ENCODE measurements at regions not wholly inside any gene's neighbourhood (a gene's known extent, or its start where the extent isn't known, plus 50 kb on each side); places are given as distances from the start of the nearest gene placed in this dataset.
A peak's percentile ranks its signal among the peaks of the same experiment; 100 is the strongest.

DNA sequence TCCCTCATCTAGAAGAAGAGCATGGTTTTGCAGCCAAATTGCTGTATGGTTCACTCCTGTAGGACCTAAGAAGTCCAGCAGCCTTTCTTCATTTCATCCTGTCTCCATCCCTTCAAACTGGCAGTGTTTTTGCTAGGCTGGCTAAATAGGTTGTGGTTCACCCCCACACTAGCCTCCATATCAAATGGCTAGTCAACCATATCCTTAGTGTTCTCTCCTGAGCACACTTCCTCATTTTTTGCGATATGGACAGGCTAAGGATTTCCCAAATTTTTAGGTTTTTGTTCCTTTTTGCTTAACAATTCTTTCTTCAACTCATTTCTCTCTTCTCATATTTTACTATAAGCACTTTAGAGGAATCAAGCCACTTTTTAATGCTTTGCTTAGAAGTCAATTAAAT is 98.8 kb upstream of the NOCT start:
- TF ChIP-seq, protein P1, sequence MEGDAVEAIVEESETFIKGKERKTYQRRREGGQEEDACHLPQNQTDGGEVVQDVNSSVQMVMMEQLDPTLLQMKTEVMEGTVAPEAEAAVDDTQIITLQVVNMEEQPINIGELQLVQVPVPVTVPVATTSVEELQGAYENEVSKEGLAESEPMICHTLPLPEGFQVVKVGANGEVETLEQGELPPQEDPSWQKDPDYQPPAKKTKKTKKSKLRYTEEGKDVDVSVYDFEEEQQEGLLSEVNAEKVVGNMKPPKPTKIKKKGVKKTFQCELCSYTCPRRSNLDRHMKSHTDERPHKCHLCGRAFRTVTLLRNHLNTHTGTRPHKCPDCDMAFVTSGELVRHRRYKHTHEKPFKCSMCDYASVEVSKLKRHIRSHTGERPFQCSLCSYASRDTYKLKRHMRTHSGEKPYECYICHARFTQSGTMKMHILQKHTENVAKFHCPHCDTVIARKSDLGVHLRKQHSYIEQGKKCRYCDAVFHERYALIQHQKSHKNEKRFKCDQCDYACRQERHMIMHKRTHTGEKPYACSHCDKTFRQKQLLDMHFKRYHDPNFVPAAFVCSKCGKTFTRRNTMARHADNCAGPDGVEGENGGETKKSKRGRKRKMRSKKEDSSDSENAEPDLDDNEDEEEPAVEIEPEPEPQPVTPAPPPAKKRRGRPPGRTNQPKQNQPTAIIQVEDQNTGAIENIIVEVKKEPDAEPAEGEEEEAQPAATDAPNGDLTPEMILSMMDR (conservative IDR thresholded peaks at IDR 0.05; ENCODE audit: low read depth, low read length): no peak

DNA sequence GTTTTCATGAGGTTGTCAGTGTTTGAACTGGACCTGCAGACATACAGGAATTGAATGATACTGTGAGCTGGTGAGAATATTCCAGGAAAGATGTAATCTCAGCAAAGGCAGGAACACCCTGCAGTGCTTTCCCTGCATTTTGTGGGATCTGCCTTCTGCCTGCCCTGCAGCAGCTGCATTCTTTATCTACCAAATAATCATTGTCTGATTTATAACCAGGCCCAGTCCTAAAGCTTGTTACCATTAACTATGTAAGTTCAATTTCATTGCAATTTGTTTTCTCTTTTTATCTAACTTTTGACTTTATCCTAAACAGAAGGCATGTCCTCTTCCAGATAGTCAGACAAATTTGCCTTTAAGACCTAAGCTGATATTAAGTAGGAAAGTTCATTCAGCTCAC is 99.8 kb upstream of the NOCT start:
- DNase-seq (ENCODE audit: low read depth): no peak
- no peak overlapping the region for H3K4me3 ChIP-seq (ENCODE audit: low read depth, low read length)
- TF ChIP-seq, protein P1 (conservative IDR thresholded peaks at IDR 0.05; ENCODE audit: low read depth, low read length): no peak

More for the DNA sequence above, 98.8 kb upstream of the NOCT start:
- no peak overlapping the region for H3K4me3 ChIP-seq (ENCODE audit: low read depth, low read length)
- DNase-seq (ENCODE audit: low read depth): no peak

DNA sequence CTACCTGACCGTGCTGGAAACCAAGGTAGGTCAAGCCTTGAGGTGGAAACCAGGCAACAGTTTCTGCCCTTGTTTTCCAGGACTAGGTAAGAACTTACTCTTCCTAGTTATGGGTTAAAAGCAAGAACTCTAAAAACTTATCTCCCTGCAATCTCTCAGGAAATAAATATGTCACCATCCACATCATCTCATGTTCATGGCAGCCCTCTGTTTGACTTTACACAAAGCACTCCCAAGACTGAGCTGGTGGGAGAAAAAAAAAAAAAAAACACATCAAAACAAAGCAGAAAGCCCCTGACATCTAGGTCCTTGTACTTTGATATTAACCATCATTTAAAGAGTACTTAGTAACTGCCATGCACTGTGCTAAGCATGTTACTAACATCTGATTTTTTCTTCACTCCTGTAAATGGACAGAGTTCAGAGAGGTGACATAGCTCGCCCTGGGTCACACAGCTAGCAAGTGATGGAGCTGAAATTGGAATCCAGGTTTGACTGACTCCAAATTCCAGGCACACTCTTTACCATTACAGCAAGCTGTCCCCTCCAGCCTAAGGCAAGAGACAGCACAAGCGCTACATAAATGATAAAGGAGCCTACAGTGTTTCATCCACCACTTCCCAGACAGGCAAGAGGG is 102.8 kb upstream of the NOCT start:
- DNase-seq (ENCODE audit: low read depth): no peak
- TF ChIP-seq, protein P1 (conservative IDR thresholded peaks at IDR 0.05; ENCODE audit: low read depth, low read length): no peak
- no peak overlapping the region for H3K4me3 ChIP-seq (ENCODE audit: low read depth, low read length)

DNA sequence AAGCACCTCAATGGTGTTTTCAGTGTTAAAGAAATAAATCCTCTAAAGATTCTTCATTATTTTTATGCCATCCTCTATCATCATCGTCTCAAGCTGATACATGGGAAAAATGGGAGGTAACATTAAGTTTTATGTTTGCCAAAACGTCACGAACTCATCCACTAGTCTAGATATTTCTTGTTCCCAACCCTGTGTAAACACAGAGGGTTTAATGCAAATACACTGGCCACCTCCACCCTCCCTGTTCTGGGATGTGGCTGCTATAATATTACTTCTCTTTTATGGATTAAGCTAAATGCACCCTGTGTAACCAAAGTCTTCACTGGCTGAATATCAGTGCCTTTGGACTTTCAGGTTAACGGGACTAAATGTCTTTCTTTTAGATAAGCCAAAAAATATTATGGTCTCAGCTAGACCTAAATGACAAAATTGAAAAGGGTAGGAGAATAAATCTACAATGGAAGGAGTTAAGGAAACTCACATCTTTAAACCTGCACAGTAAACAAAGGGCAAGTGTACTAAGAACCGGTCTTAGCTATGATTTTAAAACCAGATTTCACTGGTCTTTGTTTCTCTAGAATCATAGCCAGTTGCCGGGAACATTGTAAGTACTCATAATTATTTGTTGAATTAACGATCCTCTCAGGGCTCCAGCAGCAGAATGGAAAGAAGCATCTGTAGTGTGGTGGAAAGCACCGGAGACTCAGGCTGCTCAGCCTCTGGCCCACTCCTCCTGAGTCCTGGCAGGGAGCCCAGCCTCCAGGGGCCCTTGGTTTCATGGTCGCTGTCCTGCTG is 103.5 kb upstream of the NOCT start:
- TF ChIP-seq, protein P1 (conservative IDR thresholded peaks at IDR 0.05; ENCODE audit: low read depth, low read length): no peak

DNA sequence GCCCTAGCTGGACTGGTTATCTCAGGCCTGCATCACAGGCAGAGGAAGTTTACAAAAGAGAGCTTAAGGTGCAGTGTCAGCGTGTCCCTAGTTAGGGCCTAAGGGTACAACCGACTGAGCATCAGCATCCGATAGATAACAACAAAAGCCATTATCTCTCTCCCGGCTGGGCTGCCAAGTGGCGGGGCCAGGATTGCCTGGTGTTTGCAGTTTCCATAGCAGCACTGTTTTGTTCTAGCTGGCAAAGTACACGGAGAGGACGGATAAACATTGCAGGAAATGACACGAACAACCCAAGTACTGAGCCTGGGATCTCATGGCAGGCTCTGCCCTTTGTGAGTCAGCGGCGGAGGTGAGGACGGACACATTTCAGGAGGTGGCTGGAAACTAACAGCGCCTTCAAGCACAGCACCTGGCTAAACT is 104.7 kb upstream of the NOCT start:
- no peak overlapping the region for H3K4me3 ChIP-seq (ENCODE audit: low read depth, low read length)
- peak; percentile 76 for DNase-seq (ENCODE audit: low read depth)
- TF ChIP-seq, protein P1 (conservative IDR thresholded peaks at IDR 0.05; ENCODE audit: low read depth, low read length): no peak

More for the DNA sequence above, 103.5 kb upstream of the NOCT start:
- DNase-seq (ENCODE audit: low read depth): no peak
- no peak overlapping the region for H3K4me3 ChIP-seq (ENCODE audit: low read depth, low read length)

DNA sequence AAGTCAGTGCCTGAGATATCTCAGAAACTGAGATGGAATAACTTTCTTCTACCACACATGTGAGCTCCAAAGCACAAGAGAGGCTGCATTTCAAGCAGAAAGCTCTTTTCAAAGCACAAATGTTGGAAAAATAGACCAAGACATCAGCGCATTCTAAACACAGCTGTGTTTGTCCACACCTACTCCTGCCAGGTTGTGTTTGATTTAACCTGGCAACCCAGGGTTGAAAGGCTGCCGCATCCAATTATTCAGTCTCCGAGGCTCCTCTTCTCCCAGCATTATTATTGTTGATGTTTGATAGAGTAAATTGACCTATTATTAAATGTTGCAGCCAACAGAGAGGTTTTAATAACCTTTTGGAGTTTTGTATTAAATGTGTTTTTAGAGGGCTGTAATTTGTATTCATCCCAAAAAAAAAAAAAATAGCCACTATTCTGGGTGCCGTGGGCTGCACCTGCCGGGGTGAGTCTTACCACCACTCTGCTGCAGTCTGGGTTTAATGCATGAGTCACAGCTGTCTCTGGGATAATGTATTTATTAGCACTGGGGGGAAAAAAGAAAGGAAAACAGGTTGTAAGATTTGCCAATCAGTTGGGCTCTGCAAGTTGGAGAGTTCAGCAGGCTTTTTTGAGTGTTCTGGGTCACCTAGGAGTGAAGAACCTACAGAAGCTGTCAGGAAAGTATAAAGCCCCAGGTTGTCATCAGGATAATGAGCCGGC is 105.2 kb upstream of the NOCT start:
- H3K4me3 ChIP-seq (ENCODE audit: low read depth, low read length): no peak overlapping the region
- no peak for DNase-seq (ENCODE audit: low read depth)

More for the DNA sequence above, 105.2 kb upstream of the NOCT start:
- TF ChIP-seq, protein P1 (conservative IDR thresholded peaks at IDR 0.05; ENCODE audit: low read depth, low read length): no peak

All from epithelial cell of proximal tubule (primary cell).